Skeletal muscle tissue (tissue), 3 donors: ENCODE measurements at regions not wholly inside any gene's neighbourhood (a gene's known extent, or its start where the extent isn't known, plus 50 kb on each side); places are given as distances from the start of the nearest gene placed in this dataset.
A peak's percentile ranks its signal among the peaks of the same experiment; 100 is the strongest.

Source experiments
- H3K27ac ChIP-seq: one replicate; pipeline ENCODE4 v1.7.0; 2013; ENCODE audit warnings: mild to moderate bottlenecking, low read depth, low read length, inconsistent platforms
- H3K27me3 ChIP-seq, 3 donors: one replicate each; pipeline ENCODE4 v1.7.0; 2013; ENCODE audit warnings: low read length in 3 of 3; ENCODE audit not compliant: control insufficient read depth in 3 of 3, insufficient read depth in 3 of 3
- H3K36me3 ChIP-seq, 3 donors: one replicate each; pipeline ENCODE4 v1.7.0; 2013; ENCODE audit warnings: low read length in 3 of 3; ENCODE audit not compliant: control insufficient read depth in 3 of 3, insufficient read depth in 3 of 3
- H3K4me1 ChIP-seq, 3 donors: one replicate each; pipeline ENCODE4 v1.7.0; 2013; ENCODE audit warnings: low read length in 3 of 3, mild to moderate bottlenecking in 3 of 3; ENCODE audit not compliant: control insufficient read depth in 3 of 3, insufficient read depth in 3 of 3
- H3K4me3 ChIP-seq, 3 donors: one replicate each; pipeline ENCODE4 v1.7.0; 2013; ENCODE audit warnings: low read length in 3 of 3
- H3K9ac ChIP-seq, 3 donors: one replicate each; pipeline ENCODE4 v1.7.0; 2013; ENCODE audit warnings: low read length in 3 of 3, mild to moderate bottlenecking in 3 of 3, moderate library complexity in 2 of 3, low read depth in 1 of 3
- H3K9me3 ChIP-seq, 3 donors: one replicate each; pipeline ENCODE4 v1.7.0; 2013; ENCODE audit warnings: low read length in 3 of 3; ENCODE audit not compliant: control insufficient read depth in 3 of 3
- donor health status: Osteomylitis.

DNA sequence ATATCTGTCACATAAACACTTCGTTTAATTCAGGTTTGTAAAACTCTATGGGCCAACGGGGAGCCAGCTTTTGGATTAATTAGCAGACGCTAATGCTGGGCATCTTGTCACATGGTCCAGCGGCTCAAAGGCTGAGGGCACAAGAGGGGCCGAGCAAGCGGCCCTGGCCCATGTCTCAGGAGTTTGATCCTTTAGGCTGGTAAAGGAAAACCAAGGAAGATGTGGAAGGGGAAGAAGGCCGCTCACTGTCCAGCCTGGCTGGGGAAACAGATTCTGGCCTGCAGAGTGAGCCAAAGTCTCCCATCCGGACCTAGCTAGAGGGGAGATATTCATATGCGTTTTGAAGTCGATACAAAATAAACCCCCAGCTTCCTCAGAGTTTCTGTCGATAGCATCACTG lies 248.6 kb upstream of the SIX2 start:
- Histone ChIP-seq H3K36me3 (no peaks in the 10 kb centered on the region), H3K4me3 (no peak overlapping the region), H3K27ac (no peak overlapping the region), H3K4me1 (peaks cover 27 to 38% (median 31%) of the 10 kb centered on the region in 3 donors), H3K9me3 (no peaks in the 10 kb centered on the region), H3K9ac (no peak overlapping the region), H3K27me3 (peaks cover 0 to 5% (median 0%) of the 10 kb centered on the region in 3 donors)

DNA sequence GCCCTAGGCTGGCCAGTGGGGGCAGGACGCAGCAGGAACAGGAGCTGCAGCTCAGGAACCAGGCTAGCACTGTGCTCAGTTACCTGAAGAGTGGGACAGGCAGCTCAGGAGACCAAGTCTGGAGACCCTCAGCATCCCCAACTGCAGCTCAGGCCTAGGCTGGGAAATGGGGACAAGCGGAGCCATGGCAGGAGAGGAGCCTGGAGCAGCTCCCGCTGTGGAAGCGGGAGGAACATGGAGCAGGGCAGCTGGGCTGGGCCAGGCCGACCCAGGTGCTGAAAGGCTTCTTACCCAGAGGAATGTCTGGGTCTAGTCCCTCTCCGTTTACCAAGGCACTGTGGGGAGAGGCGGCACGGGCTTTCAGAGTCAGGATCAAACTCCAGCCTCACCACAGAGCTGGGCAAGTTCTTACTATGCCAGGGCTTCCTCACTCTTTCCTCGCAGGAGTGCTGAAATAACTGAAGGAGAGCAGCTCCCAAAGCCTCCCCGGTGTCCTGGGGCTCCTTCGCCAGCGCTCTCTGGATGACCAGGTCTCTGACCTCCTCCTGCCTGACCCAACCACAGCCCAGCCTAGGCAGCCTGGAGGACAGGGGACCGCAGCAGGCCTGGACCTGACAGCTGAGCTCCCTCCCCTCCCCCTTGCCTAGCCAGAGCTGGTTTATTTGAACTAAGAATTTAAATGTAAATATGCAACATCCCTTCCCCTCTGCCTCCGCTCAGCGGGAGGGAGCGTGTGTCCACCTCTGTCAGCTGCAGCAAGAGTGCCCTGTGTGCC lies 247.8 kb upstream of the SIX2 start:
- H3K27ac ChIP-seq, result peak overlapping the region; percentile 22
- no peak overlapping the region for H3K9ac ChIP-seq
- H3K4me1 ChIP-seq, result peaks cover 27 to 38% (median 31%) of the 10 kb centered on the region in 3 donors
- peaks cover 0 to 5% (median 0%) of the 10 kb centered on the region in 3 donors for H3K27me3 ChIP-seq
- no peaks in the 10 kb centered on the region for H3K9me3 ChIP-seq
- H3K4me3 ChIP-seq, result no peak overlapping the region
- no peaks in the 10 kb centered on the region for H3K36me3 ChIP-seq

- Histone ChIP-seq H3K4me1 (peaks cover 27 to 38% (median 31%) of the 10 kb centered on the region in 3 donors), H3K9ac (no peak overlapping the region), H3K27ac (peak overlapping the region; percentile 22), H3K27me3 (no peaks in the 10 kb centered on the region), H3K9me3 (no peaks in the 10 kb centered on the region), H3K4me3 (no peak overlapping the region), H3K36me3 (no peaks in the 10 kb centered on the region)
These were observed 247.1 kb upstream of the SIX2 start for GRCh38 chr2:45256173-45256866.

- H3K36me3 ChIP-seq, result no peaks in the 10 kb centered on the region
- H3K4me1 ChIP-seq, result peaks cover 27 to 38% (median 31%) of the 10 kb centered on the region in 3 donors
- H3K9ac ChIP-seq, result no peak overlapping the region
- no peak overlapping the region for H3K4me3 ChIP-seq
- no peaks in the 10 kb centered on the region for H3K27me3 ChIP-seq
- H3K27ac ChIP-seq, result no peak overlapping the region
- H3K9me3 ChIP-seq, result no peaks in the 10 kb centered on the region
These were observed 246.3 kb upstream of the SIX2 start for GRCh38 chr2:45255563-45255962.

DNA sequence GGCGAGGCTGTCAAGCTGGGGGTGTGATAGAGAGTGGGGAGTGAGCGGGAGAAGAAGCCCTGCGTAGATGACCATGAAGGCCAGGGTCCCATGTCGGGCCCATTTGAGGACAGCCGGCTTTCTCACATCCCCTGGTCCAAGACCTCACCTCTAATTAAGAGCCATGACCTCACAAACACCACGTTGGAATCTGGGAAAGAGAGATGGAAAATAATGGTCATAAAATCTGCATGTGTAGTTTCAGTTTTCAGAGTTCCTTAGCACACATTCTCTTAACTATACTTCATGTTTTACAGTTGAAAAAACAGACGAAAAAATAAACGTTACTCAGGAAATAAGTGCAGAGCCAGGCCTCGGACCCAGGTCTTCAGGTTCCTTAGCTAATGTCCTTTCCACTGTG lies 244.8 kb upstream of the SIX2 start:
- H3K27me3 ChIP-seq, result no peaks in the 10 kb centered on the region
- no peak overlapping the region for H3K4me3 ChIP-seq
- no peaks in the 10 kb centered on the region for H3K36me3 ChIP-seq
- no peak overlapping the region for H3K27ac ChIP-seq
- H3K4me1 ChIP-seq, result peaks cover 20 to 24% (median 21%) of the 10 kb centered on the region in 3 donors
- no peaks in the 10 kb centered on the region for H3K9me3 ChIP-seq
- H3K9ac ChIP-seq, result no peak overlapping the region

DNA sequence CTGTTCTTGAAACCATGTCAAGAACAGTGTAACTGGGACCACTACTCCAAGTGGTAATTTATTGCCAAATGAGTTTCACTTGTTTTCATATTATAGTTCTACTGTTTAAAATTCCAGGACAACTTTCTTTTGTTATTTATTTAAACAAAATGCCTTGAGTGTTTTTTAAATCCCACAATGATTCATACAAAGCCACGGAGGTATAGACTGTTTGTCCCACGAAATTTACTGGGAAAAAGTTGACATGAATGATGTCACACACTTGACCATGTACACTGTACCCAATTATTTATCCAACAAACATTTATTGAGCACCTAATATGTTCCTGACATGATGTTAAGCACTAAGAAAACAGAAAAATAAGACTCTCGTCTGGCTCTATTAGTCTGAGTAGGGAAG lies 243.9 kb upstream of the SIX2 start:
- H3K27me3 ChIP-seq, result no peaks in the 10 kb centered on the region
- H3K9ac ChIP-seq, result no peak overlapping the region
- peaks cover 16 to 17% (median 16%) of the 10 kb centered on the region in 3 donors for H3K4me1 ChIP-seq
- no peaks in the 10 kb centered on the region for H3K36me3 ChIP-seq
- no peaks in the 10 kb centered on the region for H3K9me3 ChIP-seq
- no peak overlapping the region for H3K4me3 ChIP-seq
- H3K27ac ChIP-seq, result no peak overlapping the region

DNA sequence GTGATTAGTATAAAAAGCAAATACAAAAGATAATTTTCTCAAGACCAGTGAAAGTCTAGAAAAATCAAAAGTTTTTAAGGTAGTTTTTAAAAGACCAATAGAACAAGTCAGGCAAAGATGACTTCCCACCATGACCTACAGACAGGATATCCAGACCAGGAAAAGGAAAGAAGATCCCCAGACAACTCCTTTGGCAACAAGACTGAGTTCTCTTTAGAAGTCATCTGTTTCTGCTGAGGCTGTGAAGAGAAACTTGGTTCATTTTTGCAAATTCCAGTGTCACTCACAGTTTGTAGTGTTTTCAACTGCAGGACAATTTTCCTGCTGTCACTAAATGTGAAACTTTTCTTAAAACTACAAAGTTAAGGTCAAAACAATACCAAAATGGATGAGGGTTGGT lies 240.9 kb upstream of the SIX2 start:
- no peaks in the 10 kb centered on the region for H3K4me1 ChIP-seq
- no peak overlapping the region for H3K4me3 ChIP-seq
- H3K27ac ChIP-seq, result no peak overlapping the region
- no peaks in the 10 kb centered on the region for H3K36me3 ChIP-seq
- no peaks in the 10 kb centered on the region for H3K9me3 ChIP-seq
- no peak overlapping the region for H3K9ac ChIP-seq
- H3K27me3 ChIP-seq, result no peaks in the 10 kb centered on the region

GRCh38 chr2:45248214-45248613 lies 239.0 kb upstream of the SIX2 start:
- no peaks in the 10 kb centered on the region for H3K36me3 ChIP-seq
- peaks cover 0 to 4% (median 3%) of the 10 kb centered on the region in 3 donors for H3K4me1 ChIP-seq
- H3K27me3 ChIP-seq, result no peaks in the 10 kb centered on the region
- no peak overlapping the region for H3K4me3 ChIP-seq
- H3K9me3 ChIP-seq, result no peaks in the 10 kb centered on the region
- H3K27ac ChIP-seq, result no peak overlapping the region
- no peak overlapping the region for H3K9ac ChIP-seq

DNA sequence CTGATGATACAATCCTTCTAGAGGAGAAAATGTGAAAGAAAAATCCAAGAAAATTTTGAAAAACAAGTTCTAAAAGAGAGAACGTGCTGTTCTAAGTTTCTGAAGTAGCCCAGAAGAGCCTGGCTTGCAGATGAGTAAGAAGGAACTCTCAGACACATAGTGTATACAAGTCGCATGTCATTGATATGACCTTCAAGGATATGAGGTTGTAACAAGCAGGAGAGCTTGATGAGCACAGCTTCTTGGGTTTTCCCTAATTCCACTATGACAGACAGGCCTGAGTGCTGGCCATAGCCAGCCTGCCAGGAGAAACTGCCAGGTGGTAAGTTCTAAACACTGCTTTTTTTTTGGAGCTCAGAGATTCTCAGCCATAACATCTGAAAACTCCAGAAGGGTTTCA lies 235.7 kb upstream of the SIX2 start:
- H3K27me3 ChIP-seq, result no peaks in the 10 kb centered on the region
- H3K9me3 ChIP-seq, result no peaks in the 10 kb centered on the region
- no peak overlapping the region for H3K27ac ChIP-seq
- peaks cover 22 to 26% (median 24%) of the 10 kb centered on the region in 3 donors for H3K4me1 ChIP-seq
- no peaks in the 10 kb centered on the region for H3K36me3 ChIP-seq
- H3K9ac ChIP-seq, result no peak overlapping the region
- no peak overlapping the region for H3K4me3 ChIP-seq

- Histone ChIP-seq H3K27me3 (no peaks in the 10 kb centered on the region), H3K27ac (peak overlapping the region; percentile 80), H3K36me3 (no peaks in the 10 kb centered on the region), H3K4me1 (peaks cover 37 to 44% (median 42%) of the 10 kb centered on the region in 3 donors), H3K9me3 (no peaks in the 10 kb centered on the region), H3K4me3 (peak overlapping the region in 1 of 3 donors; percentile 17), H3K9ac (peak overlapping the region in 2 of 3 donors; percentile 46 to 51)
These were observed 233.0 kb upstream of the SIX2 start for GRCh38 chr2:45242161-45242741.
